ENCODE measurements at regions not wholly inside any gene's neighbourhood (a gene's known extent, or its start where the extent isn't known, plus 50 kb on each side); places are given as distances from the start of the nearest gene placed in this dataset.

DNA sequence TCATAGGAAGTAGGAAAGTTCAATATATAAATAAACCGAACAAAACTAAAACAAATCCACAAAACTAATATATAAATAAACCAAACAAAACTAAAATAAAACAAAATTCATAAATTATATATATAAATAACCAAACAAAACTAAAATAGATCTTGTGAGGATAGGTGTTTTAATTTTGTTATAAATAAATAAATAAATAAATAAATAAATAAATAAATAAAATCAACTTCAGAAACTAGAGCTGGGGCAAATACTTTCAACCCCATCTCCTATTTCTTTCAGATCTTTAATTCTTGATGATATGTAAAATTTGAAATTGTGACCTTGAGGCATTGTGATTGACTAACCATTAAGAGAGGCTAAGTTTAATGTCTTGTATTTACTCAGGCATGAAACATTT is 416.1 kb downstream of the SAMD5 start:
- H3K9me2 ChIP-seq (ENCODE audit: low read depth, low read length) = no peaks in the 10 kb centered on the region
- no peaks in the 10 kb centered on the region for H3K27me3 ChIP-seq (ENCODE audit: insufficient read depth, low read length)
- no peak overlapping the region for H3K4me3 ChIP-seq (ENCODE audit: low read depth, low read length, poor library complexity, severe bottlenecking)
- no peaks in the 10 kb centered on the region for H3K36me3 ChIP-seq (ENCODE audit: insufficient read depth, low read length)
- no peak overlapping the region for H3K9ac ChIP-seq (ENCODE audit: low read length)
- H3K4me1 ChIP-seq (ENCODE audit: insufficient read depth, low read length, severe bottlenecking) = no peaks in the 10 kb centered on the region
- H3K79me2 ChIP-seq (ENCODE audit: insufficient read depth, low read length) = no peaks in the 10 kb centered on the region
- no peaks in the 10 kb centered on the region for H4K20me1 ChIP-seq (ENCODE audit: insufficient read depth, low read length)
- TF ChIP-seq, protein P1, sequence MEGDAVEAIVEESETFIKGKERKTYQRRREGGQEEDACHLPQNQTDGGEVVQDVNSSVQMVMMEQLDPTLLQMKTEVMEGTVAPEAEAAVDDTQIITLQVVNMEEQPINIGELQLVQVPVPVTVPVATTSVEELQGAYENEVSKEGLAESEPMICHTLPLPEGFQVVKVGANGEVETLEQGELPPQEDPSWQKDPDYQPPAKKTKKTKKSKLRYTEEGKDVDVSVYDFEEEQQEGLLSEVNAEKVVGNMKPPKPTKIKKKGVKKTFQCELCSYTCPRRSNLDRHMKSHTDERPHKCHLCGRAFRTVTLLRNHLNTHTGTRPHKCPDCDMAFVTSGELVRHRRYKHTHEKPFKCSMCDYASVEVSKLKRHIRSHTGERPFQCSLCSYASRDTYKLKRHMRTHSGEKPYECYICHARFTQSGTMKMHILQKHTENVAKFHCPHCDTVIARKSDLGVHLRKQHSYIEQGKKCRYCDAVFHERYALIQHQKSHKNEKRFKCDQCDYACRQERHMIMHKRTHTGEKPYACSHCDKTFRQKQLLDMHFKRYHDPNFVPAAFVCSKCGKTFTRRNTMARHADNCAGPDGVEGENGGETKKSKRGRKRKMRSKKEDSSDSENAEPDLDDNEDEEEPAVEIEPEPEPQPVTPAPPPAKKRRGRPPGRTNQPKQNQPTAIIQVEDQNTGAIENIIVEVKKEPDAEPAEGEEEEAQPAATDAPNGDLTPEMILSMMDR (IDR thresholded peaks at IDR 0.05; ENCODE audit: low read length) = no peak
- no peak for TF ChIP-seq EZH2 (IDR thresholded peaks at IDR 0.05; ENCODE audit: borderline replicate concordance, low read length)
- no peak overlapping the region for H3K27ac ChIP-seq (ENCODE audit: low read depth, low read length, poor library complexity, severe bottlenecking)
- no peak overlapping the region for H3K4me2 ChIP-seq (ENCODE audit: low read length)
- H3K9me3 ChIP-seq (ENCODE audit: low read length) = no peaks in the 10 kb centered on the region
- no peaks in the 10 kb centered on the region for H3F3A ChIP-seq (ENCODE audit: insufficient read depth, low read length)
- H2AFZ ChIP-seq (ENCODE audit: low read length) = no peak overlapping the region

DNA sequence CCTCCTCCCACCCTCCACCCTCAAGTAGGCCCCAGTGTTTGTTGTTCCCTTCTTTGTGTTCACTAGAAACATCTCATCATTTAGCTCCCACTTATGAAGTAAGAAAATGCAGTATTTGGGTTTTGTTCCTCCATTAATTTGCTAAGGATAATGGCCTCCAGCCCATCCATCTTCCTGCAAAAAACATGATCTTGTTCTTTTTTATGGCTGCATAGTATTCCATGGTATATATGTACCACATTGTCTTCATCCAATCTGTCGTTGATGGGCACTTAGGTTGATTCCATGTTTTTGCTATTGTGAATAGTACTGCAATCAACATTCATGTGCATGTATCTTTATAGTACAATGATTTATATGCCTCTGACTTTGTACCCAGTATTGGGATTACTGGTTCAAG is 416.8 kb upstream of the SASH1 start:
- Histone ChIP-seq H3K9me2 (ENCODE audit: low read depth, low read length) (no peaks in the 10 kb centered on the region), H3K27ac (ENCODE audit: low read depth, low read length, poor library complexity, severe bottlenecking) (no peak overlapping the region), H3K4me2 (ENCODE audit: low read length) (no peak overlapping the region), H3F3A (ENCODE audit: insufficient read depth, low read length) (no peaks in the 10 kb centered on the region), H3K4me3 (ENCODE audit: low read depth, low read length, poor library complexity, severe bottlenecking) (no peak overlapping the region), H3K27me3 (ENCODE audit: insufficient read depth, low read length) (no peaks in the 10 kb centered on the region), H3K79me2 (ENCODE audit: insufficient read depth, low read length) (no peaks in the 10 kb centered on the region), H3K9ac (ENCODE audit: low read length) (no peak overlapping the region), H3K9me3 (ENCODE audit: low read length) (no peaks in the 10 kb centered on the region), H3K4me1 (ENCODE audit: insufficient read depth, low read length, severe bottlenecking) (no peaks in the 10 kb centered on the region), H3K36me3 (ENCODE audit: insufficient read depth, low read length) (no peaks in the 10 kb centered on the region), H4K20me1 (ENCODE audit: insufficient read depth, low read length) (no peaks in the 10 kb centered on the region), H2AFZ (ENCODE audit: low read length) (no peak overlapping the region)
- TF ChIP-seq, protein P1 (IDR thresholded peaks at IDR 0.05; ENCODE audit: low read length) = no peak
- no peak for TF ChIP-seq EZH2 (IDR thresholded peaks at IDR 0.05; ENCODE audit: borderline replicate concordance, low read length)

DNA sequence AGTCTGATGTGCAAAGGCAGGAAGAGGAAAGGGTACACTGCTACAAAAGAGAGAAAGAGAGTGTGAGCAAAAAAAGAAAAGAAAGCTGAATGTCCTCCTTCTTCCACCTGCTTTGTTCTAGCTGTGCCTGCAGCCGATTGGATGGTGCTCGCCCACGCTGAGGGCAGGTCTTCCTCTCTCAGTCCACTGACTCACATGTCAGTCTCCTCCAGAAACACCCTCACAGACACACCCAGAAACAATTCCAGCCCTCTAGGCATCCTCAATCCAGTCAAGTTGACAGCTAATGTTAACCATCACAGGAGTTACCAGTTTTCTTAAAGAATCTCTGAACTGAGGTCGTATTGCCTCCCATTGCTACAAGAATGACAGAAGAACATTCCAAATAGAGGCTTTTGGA is 411.9 kb upstream of the SASH1 start:
- Histone ChIP-seq H3K79me2 (ENCODE audit: insufficient read depth, low read length) (no peaks in the 10 kb centered on the region), H4K20me1 (ENCODE audit: insufficient read depth, low read length) (no peaks in the 10 kb centered on the region), H3K4me2 (ENCODE audit: low read length) (no peak overlapping the region), H3F3A (ENCODE audit: insufficient read depth, low read length) (no peaks in the 10 kb centered on the region), H3K4me3 (ENCODE audit: low read depth, low read length, poor library complexity, severe bottlenecking) (no peak overlapping the region), H3K9me3 (ENCODE audit: low read length) (no peaks in the 10 kb centered on the region), H3K9ac (ENCODE audit: low read length) (no peak overlapping the region), H2AFZ (ENCODE audit: low read length) (no peak overlapping the region), H3K36me3 (ENCODE audit: insufficient read depth, low read length) (no peaks in the 10 kb centered on the region), H3K27me3 (ENCODE audit: insufficient read depth, low read length) (no peaks in the 10 kb centered on the region), H3K4me1 (ENCODE audit: insufficient read depth, low read length, severe bottlenecking) (no peaks in the 10 kb centered on the region), H3K9me2 (ENCODE audit: low read depth, low read length) (no peaks in the 10 kb centered on the region), H3K27ac (ENCODE audit: low read depth, low read length, poor library complexity, severe bottlenecking) (no peak overlapping the region)
- TF ChIP-seq, protein P1 (IDR thresholded peaks at IDR 0.05; ENCODE audit: low read length) = no peak
- no peak for TF ChIP-seq EZH2 (IDR thresholded peaks at IDR 0.05; ENCODE audit: borderline replicate concordance, low read length)

All from OCI-LY1 (cell line).